Colonic mucosa (tissue), 4 donors: ENCODE measurements at regions not wholly inside any gene's neighbourhood (a gene's known extent, or its start where the extent isn't known, plus 50 kb on each side); places are given as distances from the start of the nearest gene placed in this dataset.

Experiments used
- DNase-seq: peaks from one replicate; pipeline ENCODE4 v3.0.0-alpha.2; 2020
- H3K27ac ChIP-seq: fragments of 200-600 bp; one replicate; pipeline ENCODE4 v1.8.0; 2021
- H3K27me3 ChIP-seq: fragments of 200-600 bp; one replicate; pipeline ENCODE4 v1.8.0; 2021
- H3K36me3 ChIP-seq: fragments of 200-600 bp; one replicate; pipeline ENCODE4 v1.8.0; 2021
- H3K4me1 ChIP-seq: fragments of 200-600 bp; one replicate; pipeline ENCODE4 v1.8.0; 2021; ENCODE audit warnings: mild to moderate bottlenecking
- H3K4me3 ChIP-seq: fragments of 200-600 bp; one replicate; pipeline ENCODE4 v1.8.0; 2021
- H3K9ac ChIP-seq, 2 donors: one replicate each; pipeline ENCODE4 v1.7.0; 2013; ENCODE audit warnings: control low read depth in 2 of 2, low read depth in 2 of 2, low read length in 2 of 2
- H3K9me3 ChIP-seq: fragments of 200-600 bp; one replicate; pipeline ENCODE4 v1.8.0; 2021
- CTCF ChIP-seq: fragments of 200-600 bp; IDR thresholded peaks from one replicate; pipeline ENCODE4 v1.8.0; 2022; ENCODE audit warnings: antibody characterized with exemption, mild to moderate bottlenecking
- intact Hi-C: fragments of 100-400 bp; cut with DNase I; formaldehyde crosslinking; loops from one replicate; pipeline ENCODE4 v1.14.1; 2022
- donor health status: healthy.
- donor health status: DM: no; HTN: no; CAD: no.
- donor health status: DM: no; HTN: no; CAD: no.

- no peaks in the 10 kb centered on the region for H3K4me1 ChIP-seq
- intact Hi-C loops = no loop called here
- H3K9ac ChIP-seq = no peak overlapping the region
- H3K27me3 ChIP-seq = no peaks in the 10 kb centered on the region
- no peak overlapping the region for H3K4me3 ChIP-seq
- no peaks in the 10 kb centered on the region for H3K36me3 ChIP-seq
- TF ChIP-seq CTCF = no peak
- no peaks in the 10 kb centered on the region for H3K9me3 ChIP-seq
- no peak overlapping the region for H3K27ac ChIP-seq
- no peak for DNase-seq
Observed at GRCh38 chrX:39459952-39460351, 637.8 kb downstream of the BCOR start.

- no peak for DNase-seq
- Histone ChIP-seq H3K4me3 (no peak overlapping the region), H3K9me3 (no peaks in the 10 kb centered on the region), H3K4me1 (no peaks in the 10 kb centered on the region), H3K27ac (no peak overlapping the region), H3K9ac (no peak overlapping the region), H3K27me3 (no peaks in the 10 kb centered on the region), H3K36me3 (no peaks in the 10 kb centered on the region)
- intact Hi-C loops = no loop called here
- TF ChIP-seq CTCF = no peak
Observed at GRCh38 chrX:39460499-39460898, 637.3 kb downstream of the BCOR start.

- no peak overlapping the region for H3K9ac ChIP-seq
- H3K9me3 ChIP-seq = no peaks in the 10 kb centered on the region
- intact Hi-C loops = no loop called here
- H3K27ac ChIP-seq = no peak overlapping the region
- H3K27me3 ChIP-seq = no peaks in the 10 kb centered on the region
- no peak overlapping the region for H3K4me3 ChIP-seq
- no peak for DNase-seq
- TF ChIP-seq CTCF = no peak
- H3K4me1 ChIP-seq = no peaks in the 10 kb centered on the region
- no peaks in the 10 kb centered on the region for H3K36me3 ChIP-seq
Observed at GRCh38 chrX:39462835-39463234, 634.9 kb downstream of the BCOR start.

GRCh38 chrX:39464253-39464652 lies 633.5 kb downstream of the BCOR start:
- Histone ChIP-seq H3K36me3 (no peaks in the 10 kb centered on the region), H3K27me3 (no peaks in the 10 kb centered on the region), H3K9ac (no peak overlapping the region), H3K27ac (no peak overlapping the region), H3K9me3 (no peaks in the 10 kb centered on the region), H3K4me3 (no peak overlapping the region), H3K4me1 (no peaks in the 10 kb centered on the region)
- DNase-seq = no peak
- TF ChIP-seq CTCF = no peak
- intact Hi-C loops = no loop called here

GRCh38 chrX:39465467-39465866 lies 632.3 kb downstream of the BCOR start:
- H3K9me3 ChIP-seq = no peaks in the 10 kb centered on the region
- H3K4me1 ChIP-seq = no peaks in the 10 kb centered on the region
- H3K36me3 ChIP-seq = no peaks in the 10 kb centered on the region
- H3K27ac ChIP-seq = no peak overlapping the region
- H3K27me3 ChIP-seq = no peaks in the 10 kb centered on the region
- no peak for TF ChIP-seq CTCF
- DNase-seq = no peak
- H3K4me3 ChIP-seq = no peak overlapping the region
- intact Hi-C loops = no loop called here
- H3K9ac ChIP-seq = no peak overlapping the region

GRCh38 chrX:39465906-39466305 lies 631.9 kb downstream of the BCOR start:
- Histone ChIP-seq H3K27me3 (no peaks in the 10 kb centered on the region), H3K36me3 (no peaks in the 10 kb centered on the region), H3K27ac (no peak overlapping the region), H3K9ac (no peak overlapping the region), H3K9me3 (no peaks in the 10 kb centered on the region), H3K4me1 (no peaks in the 10 kb centered on the region), H3K4me3 (no peak overlapping the region)
- no peak for TF ChIP-seq CTCF
- intact Hi-C loops = no loop called here
- DNase-seq = no peak
